GM23248 (cell line): ENCODE measurements at regions not wholly inside any gene's neighbourhood (a gene's known extent, or its start where the extent isn't known, plus 50 kb on each side); places are given as distances from the start of the nearest gene placed in this dataset.

ENCODE experiments used
- EZH2 ChIP-seq: fragments of 200-600 bp; sonication (generic); IDR thresholded peaks from 2 replicates; pipeline ENCODE4 v1.6.1; 2018; ENCODE audit warnings: antibody characterized with exemption, mild to moderate bottlenecking; ENCODE audit not compliant: insufficient read depth, poor library complexity, severe bottlenecking
- EZH2phosphoT487 ChIP-seq: fragments of 200-600 bp; sonication (generic); IDR thresholded peaks from 2 replicates; pipeline ENCODE4 v1.6.1; 2018; ENCODE audit warnings: antibody characterized with exemption, moderate library complexity, mild to moderate bottlenecking, low read depth; ENCODE audit not compliant: insufficient read depth

DNA sequence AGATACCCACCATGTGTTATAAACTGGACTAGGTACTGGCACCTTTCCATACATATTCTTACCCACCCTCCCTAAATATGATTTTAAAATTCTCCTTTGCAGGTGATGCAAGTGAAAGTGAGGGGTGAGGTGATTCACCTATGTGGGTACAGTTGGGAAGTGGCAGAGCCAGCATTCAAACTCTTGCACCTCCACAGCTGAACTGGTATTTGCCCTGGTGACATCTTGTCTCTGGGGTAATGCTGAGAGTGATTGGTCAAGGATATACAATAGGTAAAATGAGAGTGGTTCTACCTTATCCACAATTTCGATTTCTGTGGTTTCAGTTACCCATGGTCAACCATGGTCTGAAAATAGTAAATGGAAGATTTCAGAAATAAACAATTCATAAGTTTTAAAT, 288.2 kb downstream of the MIAT start:
- no peak for TF ChIP-seq EZH2
- TF ChIP-seq EZH2phosphoT487 = no peak
